ENCODE measurements at regions not wholly inside any gene's neighbourhood (a gene's known extent, or its start where the extent isn't known, plus 50 kb on each side); places are given as distances from the start of the nearest gene placed in this dataset.

- TF ChIP-seq, protein P1, sequence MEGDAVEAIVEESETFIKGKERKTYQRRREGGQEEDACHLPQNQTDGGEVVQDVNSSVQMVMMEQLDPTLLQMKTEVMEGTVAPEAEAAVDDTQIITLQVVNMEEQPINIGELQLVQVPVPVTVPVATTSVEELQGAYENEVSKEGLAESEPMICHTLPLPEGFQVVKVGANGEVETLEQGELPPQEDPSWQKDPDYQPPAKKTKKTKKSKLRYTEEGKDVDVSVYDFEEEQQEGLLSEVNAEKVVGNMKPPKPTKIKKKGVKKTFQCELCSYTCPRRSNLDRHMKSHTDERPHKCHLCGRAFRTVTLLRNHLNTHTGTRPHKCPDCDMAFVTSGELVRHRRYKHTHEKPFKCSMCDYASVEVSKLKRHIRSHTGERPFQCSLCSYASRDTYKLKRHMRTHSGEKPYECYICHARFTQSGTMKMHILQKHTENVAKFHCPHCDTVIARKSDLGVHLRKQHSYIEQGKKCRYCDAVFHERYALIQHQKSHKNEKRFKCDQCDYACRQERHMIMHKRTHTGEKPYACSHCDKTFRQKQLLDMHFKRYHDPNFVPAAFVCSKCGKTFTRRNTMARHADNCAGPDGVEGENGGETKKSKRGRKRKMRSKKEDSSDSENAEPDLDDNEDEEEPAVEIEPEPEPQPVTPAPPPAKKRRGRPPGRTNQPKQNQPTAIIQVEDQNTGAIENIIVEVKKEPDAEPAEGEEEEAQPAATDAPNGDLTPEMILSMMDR (conservative IDR thresholded peaks at IDR 0.05) = no peak
- TF ChIP-seq EZH2 (IDR thresholded peaks at IDR 0.05; ENCODE audit: low read depth) = no peak
These were observed 63.3 kb upstream of the CARMIL1 start for GRCh38 chr6:25215881-25216280.

Data from PC-9 (cell line).